Karpas-422 (cell line): ENCODE measurements at regions not wholly inside any gene's neighbourhood (a gene's known extent, or its start where the extent isn't known, plus 50 kb on each side); places are given as distances from the start of the nearest gene placed in this dataset.

Source experiments
- DNase-seq: peaks from one replicate; pipeline ENCODE4 v3.0.0-alpha.2; 2015
- H2AFZ ChIP-seq: fragments of 200-600 bp; sonication (generic); 2 replicates; pipeline ENCODE4 v1.6.1; 2014; ENCODE audit warnings: antibody characterized with exemption, low read length, mixed read lengths
- H3K27ac ChIP-seq: fragments of 200-600 bp; sonication (generic); 2 replicates; pipeline ENCODE4 v1.5.1; 2014; ENCODE audit warnings: mild to moderate bottlenecking, low read length, moderate library complexity
- H3K27me3 ChIP-seq: fragments of 200-600 bp; sonication (generic); 2 replicates; pipeline ENCODE4 v1.6.1; 2014; ENCODE audit warnings: low read length, mixed read lengths
- H3K36me3 ChIP-seq: fragments of 200-600 bp; sonication (generic); 2 replicates; pipeline ENCODE4 v1.6.1; 2014; ENCODE audit warnings: low read length, mixed read lengths; ENCODE audit not compliant: insufficient read depth
- H3K4me1 ChIP-seq: fragments of 200-600 bp; sonication (generic); 2 replicates; pipeline ENCODE4 v1.6.1; 2014; ENCODE audit warnings: mild to moderate bottlenecking, low read length, mixed read lengths
- H3K4me2 ChIP-seq: fragments of 200-600 bp; sonication (generic); 2 replicates; pipeline ENCODE4 v1.6.1; 2014; ENCODE audit warnings: low read length, low read depth, mild to moderate bottlenecking; ENCODE audit not compliant: poor library complexity, severe bottlenecking
- H3K4me3 ChIP-seq: fragments of 200-600 bp; sonication (generic); 2 replicates; pipeline ENCODE4 v1.5.1; 2014; ENCODE audit warnings: mild to moderate bottlenecking, antibody characterized with exemption, low read length, mixed read lengths
- H3K79me2 ChIP-seq: fragments of 200-600 bp; sonication (generic); 2 replicates; pipeline ENCODE4 v1.6.1; 2014; ENCODE audit warnings: mild to moderate bottlenecking, low read length, mixed read lengths
- H3K9ac ChIP-seq: fragments of 200-600 bp; sonication (generic); 2 replicates; pipeline ENCODE4 v1.6.0; 2014; ENCODE audit warnings: low read length
- H3K9me2 ChIP-seq: fragments of 200-600 bp; sonication (generic), shearing (Covaris generic); replicated peaks from 2 replicates; pipeline ENCODE4 v1.6.0; 2014; ENCODE audit warnings: mild to moderate bottlenecking, low read length, moderate library complexity; ENCODE audit not compliant: insufficient read depth
- H3K9me3 ChIP-seq: fragments of 300-700, 200-600 bp; sonication (generic); 2 replicates; pipeline ENCODE4 v1.6.1; 2014; ENCODE audit warnings: low read length, mixed read lengths
- H4K20me1 ChIP-seq: fragments of 200-600 bp; sonication (generic); 2 replicates; pipeline ENCODE4 v1.6.1; 2014; ENCODE audit warnings: mild to moderate bottlenecking, antibody characterized with exemption, low read length, low read depth; ENCODE audit not compliant: insufficient read depth

GRCh38 chr4:19135895-19136633, 1114.5 kb upstream of the LCORL start:
- DNase-seq: no peak
- no peaks in the 10 kb centered on the region for H3K36me3 ChIP-seq

GRCh38 chr4:19134685-19135084, 1113.1 kb upstream of the LCORL start:
- Histone ChIP-seq H3K9ac (no peak overlapping the region), H3K4me3 (no peak overlapping the region)

More at GRCh38 chr4:19135895-19136633, 1114.5 kb upstream of the LCORL start:
- no peak overlapping the region for H3K9ac ChIP-seq
- H3K4me1 ChIP-seq: no peaks in the 10 kb centered on the region
- no peak overlapping the region for H3K4me2 ChIP-seq
- H2AFZ ChIP-seq: no peak overlapping the region
- no peaks in the 10 kb centered on the region for H3K79me2 ChIP-seq
- H4K20me1 ChIP-seq: no peaks in the 10 kb centered on the region
- H3K27me3 ChIP-seq: no peaks in the 10 kb centered on the region
- H3K4me3 ChIP-seq: no peak overlapping the region
- H3K9me2 ChIP-seq: no peaks in the 10 kb centered on the region
- H3K27ac ChIP-seq: no peak overlapping the region
- peaks cover 31% of the 10 kb centered on the region for H3K9me3 ChIP-seq

GRCh38 chr4:19133315-19133714, 1111.8 kb upstream of the LCORL start:
- Histone ChIP-seq H3K4me3 (no peak overlapping the region), H3K9ac (no peak overlapping the region), H3K27me3 (no peaks in the 10 kb centered on the region), H3K4me2 (no peak overlapping the region), H3K79me2 (no peaks in the 10 kb centered on the region), H3K9me2 (no peaks in the 10 kb centered on the region), H3K27ac (no peak overlapping the region), H3K36me3 (no peaks in the 10 kb centered on the region), H3K9me3 (peaks cover 33% of the 10 kb centered on the region), H2AFZ (no peak overlapping the region), H3K4me1 (no peaks in the 10 kb centered on the region), H4K20me1 (no peaks in the 10 kb centered on the region)
- no peak for DNase-seq

More at GRCh38 chr4:19134685-19135084, 1113.1 kb upstream of the LCORL start:
- H3K79me2 ChIP-seq: no peaks in the 10 kb centered on the region
- no peaks in the 10 kb centered on the region for H3K27me3 ChIP-seq
- H3K36me3 ChIP-seq: no peaks in the 10 kb centered on the region
- H2AFZ ChIP-seq: no peak overlapping the region
- no peak for DNase-seq
- no peaks in the 10 kb centered on the region for H3K4me1 ChIP-seq
- no peak overlapping the region for H3K4me2 ChIP-seq
- no peaks in the 10 kb centered on the region for H4K20me1 ChIP-seq
- no peak overlapping the region for H3K27ac ChIP-seq
- peaks cover 38% of the 10 kb centered on the region for H3K9me3 ChIP-seq
- no peaks in the 10 kb centered on the region for H3K9me2 ChIP-seq

GRCh38 chr4:19130866-19131265, 1109.3 kb upstream of the LCORL start:
- Histone ChIP-seq H4K20me1 (no peaks in the 10 kb centered on the region), H3K9ac (no peak overlapping the region), H3K27me3 (no peaks in the 10 kb centered on the region), H3K36me3 (no peaks in the 10 kb centered on the region), H2AFZ (no peak overlapping the region), H3K4me3 (no peak overlapping the region), H3K9me3 (peaks cover 35% of the 10 kb centered on the region), H3K9me2 (no peaks in the 10 kb centered on the region), H3K4me1 (no peaks in the 10 kb centered on the region), H3K27ac (no peak overlapping the region), H3K4me2 (no peak overlapping the region), H3K79me2 (no peaks in the 10 kb centered on the region)
- DNase-seq: no peak

- no peak overlapping the region for H3K4me3 ChIP-seq
- peaks cover 43% of the 10 kb centered on the region for H3K9me3 ChIP-seq
- H3K27me3 ChIP-seq: no peaks in the 10 kb centered on the region
- H3K27ac ChIP-seq: no peak overlapping the region
- H3K4me1 ChIP-seq: no peaks in the 10 kb centered on the region
- no peaks in the 10 kb centered on the region for H3K79me2 ChIP-seq
- H3K36me3 ChIP-seq: no peaks in the 10 kb centered on the region
- no peaks in the 10 kb centered on the region for H3K9me2 ChIP-seq
- no peak overlapping the region for H3K9ac ChIP-seq
- no peaks in the 10 kb centered on the region for H4K20me1 ChIP-seq
- H2AFZ ChIP-seq: no peak overlapping the region
- no peak for DNase-seq
- H3K4me2 ChIP-seq: no peak overlapping the region
These were observed 1106.6 kb upstream of the LCORL start for GRCh38 chr4:19128176-19128575.

GRCh38 chr4:19126903-19127302, 1105.3 kb upstream of the LCORL start:
- no peak overlapping the region for H3K4me2 ChIP-seq
- H3K79me2 ChIP-seq: no peaks in the 10 kb centered on the region
- no peaks in the 10 kb centered on the region for H3K36me3 ChIP-seq

GRCh38 chr4:19123681-19124080, 1102.1 kb upstream of the LCORL start:
- no peak overlapping the region for H3K4me3 ChIP-seq
- no peak for DNase-seq
- no peak overlapping the region for H3K4me2 ChIP-seq
- no peaks in the 10 kb centered on the region for H3K9me2 ChIP-seq
- H3K9me3 ChIP-seq: peaks cover 46% of the 10 kb centered on the region
- no peaks in the 10 kb centered on the region for H3K4me1 ChIP-seq
- no peak overlapping the region for H2AFZ ChIP-seq
- no peaks in the 10 kb centered on the region for H3K36me3 ChIP-seq
- H4K20me1 ChIP-seq: no peaks in the 10 kb centered on the region
- H3K9ac ChIP-seq: no peak overlapping the region
- H3K79me2 ChIP-seq: no peaks in the 10 kb centered on the region
- no peak overlapping the region for H3K27ac ChIP-seq
- H3K27me3 ChIP-seq: no peaks in the 10 kb centered on the region

More at GRCh38 chr4:19126903-19127302, 1105.3 kb upstream of the LCORL start:
- H3K9ac ChIP-seq: no peak overlapping the region
- H2AFZ ChIP-seq: no peak overlapping the region
- peaks cover 47% of the 10 kb centered on the region for H3K9me3 ChIP-seq
- no peaks in the 10 kb centered on the region for H3K27me3 ChIP-seq
- H3K4me3 ChIP-seq: no peak overlapping the region
- no peak overlapping the region for H3K27ac ChIP-seq
- no peaks in the 10 kb centered on the region for H3K9me2 ChIP-seq
- H3K4me1 ChIP-seq: no peaks in the 10 kb centered on the region
- no peaks in the 10 kb centered on the region for H4K20me1 ChIP-seq
- DNase-seq: no peak

GRCh38 chr4:19119904-19120560, 1098.5 kb upstream of the LCORL start:
- Histone ChIP-seq H3K4me2 (no peak overlapping the region), H3K4me3 (no peak overlapping the region), H3K9me3 (peaks cover 40% of the 10 kb centered on the region), H3K9ac (no peak overlapping the region), H4K20me1 (no peaks in the 10 kb centered on the region), H3K9me2 (no peaks in the 10 kb centered on the region), H3K79me2 (no peaks in the 10 kb centered on the region), H3K36me3 (no peaks in the 10 kb centered on the region), H3K27ac (no peak overlapping the region), H3K27me3 (no peaks in the 10 kb centered on the region), H2AFZ (no peak overlapping the region), H3K4me1 (no peaks in the 10 kb centered on the region)
- DNase-seq: no peak
